IPS-NIHi11 (cell line): ENCODE measurements at regions not wholly inside any gene's neighbourhood (a gene's known extent, or its start where the extent isn't known, plus 50 kb on each side); places are given as distances from the start of the nearest gene placed in this dataset.

Experiments used
- DNase-seq: peaks from one replicate; pipeline ENCODE4 v3.0.0; 2012; ENCODE audit warnings: mixed read lengths, low spot score

- DNase-seq = no peak
Observed at GRCh38 chr17:77602062-77602746, 356.3 kb upstream of the TNRC6C start.

GRCh38 chr17:77602883-77603640 is 355.4 kb upstream of the TNRC6C start:
- DNase-seq = no peak

GRCh38 chr17:77604301-77604972 is 354.1 kb upstream of the TNRC6C start:
- DNase-seq = no peak

GRCh38 chr17:77604973-77605313 is 353.6 kb upstream of the TNRC6C start:
- DNase-seq = no peak

GRCh38 chr17:77606146-77606864 is 352.2 kb upstream of the TNRC6C start:
- no peak for DNase-seq

- no peak for DNase-seq
Observed at GRCh38 chr17:77606865-77607210, 351.7 kb upstream of the TNRC6C start.

- no peak for DNase-seq
Observed at GRCh38 chr17:77607606-77608005, 350.9 kb upstream of the TNRC6C start.

- no peak for DNase-seq
Observed at GRCh38 chr17:77608431-77608830, 350.1 kb upstream of the TNRC6C start.

GRCh38 chr17:77609553-77610517 is 348.7 kb upstream of the TNRC6C start:
- no peak for DNase-seq

GRCh38 chr17:77610518-77610893 is 348.0 kb upstream of the TNRC6C start:
- DNase-seq = no peak

- DNase-seq = no peak
Observed at GRCh38 chr17:77610972-77611521, 347.5 kb upstream of the TNRC6C start.

- no peak for DNase-seq
Observed at GRCh38 chr17:77611791-77612502, 346.6 kb upstream of the TNRC6C start.

- DNase-seq = no peak
Observed at GRCh38 chr17:77613218-77613617, 345.3 kb upstream of the TNRC6C start.

GRCh38 chr17:77613627-77614026 is 344.9 kb upstream of the TNRC6C start:
- no peak for DNase-seq

GRCh38 chr17:77615703-77616253 is 342.7 kb upstream of the TNRC6C start:
- no peak for DNase-seq

GRCh38 chr17:77616254-77616731 is 342.2 kb upstream of the TNRC6C start:
- DNase-seq = no peak

- DNase-seq = no peak
Observed at GRCh38 chr17:77617516-77617915, 341.0 kb upstream of the TNRC6C start.

- DNase-seq = no peak
Observed at GRCh38 chr17:77618173-77618572, 340.3 kb upstream of the TNRC6C start.

- no peak for DNase-seq
Observed at GRCh38 chr17:77618731-77619130, 339.8 kb upstream of the TNRC6C start.

- no peak for DNase-seq
Observed at GRCh38 chr17:77619326-77619725, 339.2 kb upstream of the TNRC6C start.
